KG1 (cell line): ENCODE measurements at regions not wholly inside any gene's neighbourhood (a gene's known extent, or its start where the extent isn't known, plus 50 kb on each side); places are given as distances from the start of the nearest gene placed in this dataset.

Experiments used
- DNase-seq: peaks from one replicate; lab custom pipeline; 2025; lab: John Stamatoyannopoulos, UW

DNA sequence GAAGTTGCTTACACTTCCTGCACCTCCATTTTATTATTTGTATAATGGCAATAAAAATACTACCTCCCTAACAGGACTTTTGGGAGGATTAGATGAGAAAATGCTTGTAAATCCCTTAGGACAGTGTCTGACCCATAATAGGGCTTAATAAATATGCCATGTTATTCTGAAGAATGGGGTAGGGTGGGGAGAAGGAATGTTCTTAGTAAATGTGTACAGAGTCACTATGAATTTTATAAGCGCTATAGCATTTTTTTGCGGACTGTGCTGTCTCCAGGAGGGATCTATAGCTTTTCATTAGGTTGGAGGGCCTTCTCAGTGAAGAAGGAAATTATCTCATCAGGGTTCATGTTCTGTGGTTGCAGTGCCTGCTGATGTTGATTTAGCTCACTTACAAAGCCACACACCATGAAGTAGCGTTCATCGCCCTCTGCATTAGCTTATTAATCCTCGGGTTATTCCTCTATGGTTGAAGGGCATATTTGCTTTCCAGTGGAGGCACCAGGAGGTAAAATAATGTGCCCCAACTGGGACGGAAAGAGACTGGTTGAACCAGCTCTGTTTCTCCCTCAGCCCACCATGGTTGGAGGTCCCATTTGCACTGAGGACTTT is 497.1 kb downstream of the ARHGEF28 start:
- DNase-seq = no peak

DNA sequence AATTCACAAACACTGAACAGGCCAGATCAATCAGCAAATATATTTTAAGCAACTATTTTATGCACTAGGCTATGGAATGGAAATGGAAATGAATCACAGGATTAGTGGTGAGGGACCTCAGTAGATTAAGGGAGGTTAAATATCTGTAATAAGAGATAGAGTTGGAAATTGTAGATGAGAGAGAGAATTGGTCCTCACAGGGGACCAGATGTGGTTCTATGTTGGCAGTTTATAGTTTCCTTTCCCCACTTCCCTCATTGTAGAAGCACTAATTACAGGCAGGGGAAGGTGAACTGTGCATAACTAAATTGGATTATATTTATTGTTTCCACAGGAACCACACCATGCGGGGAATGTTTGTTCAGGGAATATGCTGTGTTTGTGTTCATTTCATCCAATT is 496.2 kb downstream of the ARHGEF28 start:
- no peak for DNase-seq

DNA sequence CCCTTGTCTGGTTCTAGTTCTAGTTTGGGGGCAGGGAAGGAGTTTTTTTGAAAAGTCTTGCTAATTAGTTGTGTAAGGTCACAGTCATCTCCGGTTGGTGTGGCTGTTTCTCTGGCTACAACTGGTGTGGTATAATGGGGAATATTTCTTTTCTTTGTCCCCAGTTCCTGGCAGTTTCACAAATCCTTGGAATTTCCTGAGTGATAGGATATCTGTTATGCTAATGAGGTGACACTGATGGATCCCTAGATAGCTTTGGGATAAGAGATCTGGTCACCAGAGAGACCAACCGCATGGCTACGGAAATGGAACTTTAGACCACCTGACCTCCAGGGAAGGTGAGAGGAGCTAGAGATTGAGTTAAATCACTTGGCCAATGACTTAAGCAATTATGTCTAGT is 494.6 kb downstream of the ARHGEF28 start:
- no peak for DNase-seq

DNA sequence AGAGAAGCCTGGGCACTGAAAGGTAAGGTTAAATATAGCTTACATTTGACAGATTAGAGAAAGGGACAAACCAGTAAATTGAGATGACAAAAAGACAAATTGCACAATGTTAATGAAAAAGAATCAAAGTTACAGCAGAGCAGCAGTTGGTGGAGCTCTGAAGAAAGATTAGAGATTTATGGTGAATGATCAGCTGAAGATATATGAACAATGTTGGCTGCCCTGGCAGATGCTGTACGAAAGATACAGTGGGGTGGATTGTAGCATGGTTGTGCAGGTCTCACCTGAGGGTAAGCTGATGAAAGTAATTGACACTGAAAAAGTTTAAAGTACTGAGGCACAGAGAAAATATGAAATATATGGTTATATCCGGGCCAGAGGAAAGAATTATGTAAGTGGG is 492.1 kb downstream of the ARHGEF28 start:
- no peak for DNase-seq

DNA sequence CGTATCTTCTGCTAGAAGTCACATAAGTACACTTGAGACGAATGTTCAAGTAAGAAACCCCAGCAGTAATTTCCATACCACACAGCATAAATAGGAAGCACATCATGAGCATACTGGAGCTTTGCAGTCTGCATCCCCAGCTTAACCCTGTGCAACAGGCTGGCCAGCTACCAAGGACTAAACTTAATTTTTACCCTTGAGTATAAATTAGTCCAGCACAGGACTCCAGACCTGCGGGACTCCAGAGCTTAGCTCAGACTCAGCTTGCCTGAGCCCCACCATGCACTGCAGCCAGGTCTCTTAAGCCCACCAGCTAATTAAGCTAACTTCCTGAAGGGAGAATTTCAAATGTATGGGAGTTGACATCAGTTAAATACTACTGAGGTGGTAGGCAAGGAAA is 491.0 kb downstream of the ARHGEF28 start:
- DNase-seq = no peak

DNA sequence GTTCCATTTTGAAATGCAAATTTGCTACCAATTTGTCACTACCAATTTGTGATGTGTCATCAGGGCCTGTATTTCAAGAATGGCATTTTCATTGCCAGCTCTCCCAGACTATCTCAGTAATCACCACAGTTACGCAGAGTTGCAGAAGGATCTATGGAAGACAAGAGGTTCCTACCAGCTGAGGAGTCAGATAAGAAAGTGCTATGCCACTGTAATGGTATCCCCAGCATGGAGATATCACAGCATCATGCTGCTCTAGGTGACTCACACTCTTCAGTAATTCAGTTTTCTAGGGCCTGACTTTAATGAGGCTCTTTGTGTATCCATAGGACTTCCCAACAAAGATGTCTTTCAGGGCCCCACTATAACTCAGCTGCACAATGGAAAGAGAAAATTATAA is 490.3 kb downstream of the ARHGEF28 start:
- DNase-seq = no peak

DNA sequence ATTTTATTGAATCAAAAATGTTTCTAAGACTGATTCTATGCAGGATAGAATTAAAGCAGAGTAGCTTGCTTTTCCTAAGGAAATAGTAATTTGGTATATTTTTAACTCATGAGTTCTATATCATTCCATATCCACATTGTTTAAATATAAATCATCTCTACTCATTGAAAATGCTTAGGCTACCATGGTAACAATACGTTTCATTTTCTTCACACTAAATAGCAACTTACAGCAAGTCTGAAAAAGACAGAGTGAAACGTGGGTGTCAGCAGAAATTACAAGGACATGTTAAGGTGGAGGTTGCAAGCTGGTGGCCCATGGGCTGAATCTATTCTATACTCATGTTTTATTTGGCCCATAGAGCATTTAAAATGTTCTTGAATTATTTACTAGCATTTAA is 487.9 kb downstream of the ARHGEF28 start:
- DNase-seq = no peak

DNA sequence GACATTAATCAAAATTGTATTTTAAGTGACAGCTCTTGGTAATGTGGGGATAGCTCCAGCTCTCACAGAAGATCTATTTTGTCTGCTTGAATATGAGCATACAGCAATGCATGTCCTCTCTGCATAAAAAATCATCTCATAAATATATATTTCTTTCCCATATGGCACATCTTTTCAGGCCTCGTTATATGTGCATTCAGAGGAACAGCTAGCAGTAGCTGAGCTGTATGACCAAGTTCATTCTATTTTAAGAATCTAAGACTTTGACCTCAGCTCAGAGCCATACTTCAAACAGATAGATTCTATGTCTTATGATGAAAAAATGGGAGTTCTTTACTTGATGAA is 487.2 kb downstream of the ARHGEF28 start:
- no peak for DNase-seq

DNA sequence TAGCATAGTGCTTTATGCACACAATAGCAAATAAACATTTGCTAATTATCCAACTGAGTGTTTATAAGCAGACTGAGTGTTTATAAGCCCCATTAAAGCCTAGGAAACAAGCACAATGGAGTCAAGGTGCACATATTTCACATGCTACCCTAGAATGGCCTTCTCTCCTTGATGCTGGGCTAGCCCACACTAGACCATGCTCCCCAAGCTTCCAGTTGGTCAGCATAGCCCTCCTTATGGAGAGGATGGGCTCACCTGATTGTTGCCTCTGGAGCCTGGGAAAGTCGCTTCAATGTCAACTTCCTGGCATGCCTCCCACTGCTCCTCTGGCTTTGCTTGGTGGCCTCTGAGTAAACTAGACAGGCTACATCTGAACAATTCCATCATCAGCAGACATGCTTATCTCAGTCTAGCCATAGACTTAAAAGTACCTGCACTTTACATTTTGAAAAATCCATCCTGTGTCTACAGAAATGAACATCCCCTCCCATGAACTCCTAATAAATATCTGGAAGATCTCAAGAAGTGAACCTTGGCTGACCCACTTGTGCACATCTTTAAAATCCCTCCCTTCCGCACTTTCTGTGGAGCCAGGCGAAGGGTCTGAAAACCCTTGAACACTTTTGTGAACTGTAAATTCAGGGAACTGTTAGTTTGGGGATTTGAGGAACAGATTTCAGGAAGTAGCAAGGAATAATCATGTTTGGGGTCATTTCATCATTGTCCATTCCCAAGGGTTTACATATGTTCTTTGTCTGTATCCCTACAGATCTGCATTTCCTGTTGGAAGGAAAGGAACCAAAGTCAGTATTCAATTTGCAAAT is 486.6 kb downstream of the ARHGEF28 start:
- DNase-seq = no peak

DNA sequence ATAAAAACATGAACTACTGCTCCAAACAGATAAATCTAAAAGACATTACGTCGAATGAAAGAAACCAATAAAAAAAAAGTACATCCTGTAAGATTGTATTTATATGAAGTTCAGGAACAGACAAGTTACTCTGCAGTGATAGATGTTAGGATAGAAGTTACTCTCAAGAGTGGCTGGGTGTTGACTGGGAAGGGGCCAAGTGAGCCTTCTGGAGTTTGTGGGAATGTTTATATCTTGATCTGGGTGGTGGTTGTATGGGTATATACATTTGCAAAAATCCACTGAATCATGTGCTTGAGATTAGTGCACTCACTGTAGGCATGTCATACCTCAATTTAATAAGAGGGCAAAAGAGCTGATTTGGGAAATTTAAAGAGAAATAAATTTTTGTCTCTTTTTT is 485.8 kb downstream of the ARHGEF28 start:
- no peak for DNase-seq

DNA sequence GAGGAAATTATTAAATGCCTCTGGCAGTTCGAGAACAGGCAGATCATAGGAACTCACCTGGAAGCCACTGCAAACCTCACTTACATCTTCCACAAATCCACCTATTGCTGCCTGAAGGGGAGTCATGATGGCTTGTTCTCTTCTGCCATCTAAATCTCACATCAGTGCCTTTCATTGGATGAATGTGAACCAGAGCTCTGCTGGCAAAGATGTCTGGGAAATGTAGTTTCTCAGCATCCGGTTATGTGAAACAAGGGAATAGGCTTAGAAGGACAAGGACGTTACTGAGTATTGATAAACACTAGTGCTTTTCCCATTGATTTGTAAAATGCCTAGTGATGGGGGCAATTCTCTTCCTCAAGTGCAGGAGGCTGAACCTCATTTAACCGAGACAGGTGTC is 483.3 kb downstream of the ARHGEF28 start:
- no peak for DNase-seq

DNA sequence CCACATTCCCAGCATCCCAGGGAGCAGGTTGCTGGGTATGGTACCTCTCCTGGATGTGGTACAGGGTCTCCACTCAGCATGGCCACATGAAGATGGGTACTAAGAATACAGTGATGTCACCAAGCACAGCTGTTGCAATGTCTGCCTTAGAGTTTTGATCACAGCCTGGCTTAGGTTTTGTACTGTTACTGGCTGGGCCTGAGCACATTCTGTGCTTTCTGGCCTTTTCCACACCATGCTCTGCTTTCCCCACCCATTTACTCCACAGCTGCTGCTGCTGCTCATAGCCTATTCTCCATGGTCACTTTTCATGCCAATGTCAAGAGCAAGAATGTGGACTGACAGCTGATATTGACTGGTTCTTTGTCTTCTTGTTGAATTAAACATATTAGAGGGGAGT is 481.9 kb downstream of the ARHGEF28 start:
- DNase-seq = no peak

DNA sequence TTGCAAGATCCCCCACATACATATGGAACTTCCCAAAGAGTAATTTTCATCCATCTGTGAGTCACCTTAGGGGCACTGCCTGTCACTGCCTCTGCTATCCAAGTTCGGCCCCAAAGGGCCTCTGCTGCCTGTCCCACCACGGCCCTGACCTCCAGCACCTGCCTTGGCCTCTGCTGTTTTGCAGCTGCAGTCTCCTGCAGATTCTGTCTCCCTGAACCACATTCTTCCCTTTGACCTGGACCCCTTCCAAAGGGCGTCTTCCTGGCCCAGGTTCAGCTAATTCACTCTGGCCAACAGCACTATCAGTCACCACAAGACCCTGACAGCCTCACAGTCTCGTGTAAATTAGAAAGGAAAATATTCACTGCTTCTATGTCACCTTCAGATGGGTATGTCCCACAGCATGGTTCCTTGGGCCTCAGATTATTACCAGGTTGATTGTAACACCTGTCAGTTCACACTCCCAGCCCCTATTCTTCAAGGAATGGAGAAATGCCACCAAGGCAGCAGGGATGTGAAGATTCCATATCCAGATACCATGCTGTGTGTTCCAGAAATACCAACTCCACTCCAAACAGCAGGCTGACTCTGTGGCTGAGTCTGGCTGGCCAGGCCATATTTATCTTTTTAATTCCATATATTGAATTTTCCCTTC is 479.3 kb downstream of the ARHGEF28 start:
- no peak for DNase-seq

DNA sequence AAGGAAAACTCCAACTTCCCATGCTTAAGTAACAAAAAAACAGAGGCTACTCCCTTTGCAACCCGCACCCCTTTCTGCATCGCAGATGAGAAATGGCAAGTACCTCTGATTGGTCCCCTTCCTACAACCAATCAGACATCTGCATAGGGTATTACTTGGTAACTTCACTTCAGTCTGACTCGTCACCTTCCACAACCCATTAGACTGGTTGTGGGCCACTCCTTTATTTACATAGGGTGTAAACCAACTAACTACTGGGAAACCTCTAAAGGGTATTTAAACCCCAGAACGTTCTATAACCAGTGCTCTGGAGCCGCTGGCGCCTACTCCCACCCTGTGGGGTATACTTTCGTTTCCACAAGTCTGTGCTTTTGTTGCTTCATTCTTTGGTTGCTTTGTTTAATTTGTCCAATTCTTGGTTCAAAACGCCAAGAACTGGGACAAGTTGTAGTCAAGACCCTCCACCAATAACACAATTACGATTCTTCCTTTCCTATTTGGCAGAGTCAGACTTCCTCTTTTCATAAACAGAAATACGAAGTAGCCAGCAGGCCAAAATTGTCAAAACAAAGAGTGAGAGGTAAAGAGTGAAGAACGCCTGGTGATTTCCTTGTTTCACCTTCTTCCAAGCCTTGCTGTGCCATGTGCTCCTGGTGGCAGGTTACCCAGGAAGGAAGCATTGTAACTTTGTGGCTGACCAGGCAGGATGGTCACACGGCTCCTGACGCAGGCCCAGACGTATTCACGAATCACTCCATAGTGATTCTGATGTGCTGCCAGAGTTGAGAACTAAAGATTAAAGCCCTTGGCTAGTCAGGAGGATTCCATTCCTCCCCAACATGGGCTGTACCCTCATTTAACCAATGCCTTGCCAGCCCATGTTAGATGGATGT is 477.4 kb downstream of the ARHGEF28 start:
- no peak for DNase-seq

DNA sequence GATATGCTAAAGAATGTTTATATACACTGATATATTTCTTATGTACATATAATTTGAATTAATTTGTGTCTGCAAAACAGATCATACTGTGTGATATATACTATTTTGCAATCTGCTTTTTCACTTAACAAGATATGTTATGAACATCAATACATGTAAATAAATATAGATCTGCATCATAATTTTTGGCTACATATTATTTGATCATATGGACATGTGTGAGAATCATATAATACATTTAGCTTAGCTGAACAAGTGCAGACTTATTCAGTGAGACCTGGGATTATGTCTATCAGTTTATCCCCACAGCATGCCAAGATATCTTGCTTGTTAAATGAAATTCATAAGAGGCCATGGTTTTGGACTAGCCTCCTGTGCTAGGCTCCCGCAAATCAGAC is 474.3 kb downstream of the ARHGEF28 start:
- DNase-seq = no peak

DNA sequence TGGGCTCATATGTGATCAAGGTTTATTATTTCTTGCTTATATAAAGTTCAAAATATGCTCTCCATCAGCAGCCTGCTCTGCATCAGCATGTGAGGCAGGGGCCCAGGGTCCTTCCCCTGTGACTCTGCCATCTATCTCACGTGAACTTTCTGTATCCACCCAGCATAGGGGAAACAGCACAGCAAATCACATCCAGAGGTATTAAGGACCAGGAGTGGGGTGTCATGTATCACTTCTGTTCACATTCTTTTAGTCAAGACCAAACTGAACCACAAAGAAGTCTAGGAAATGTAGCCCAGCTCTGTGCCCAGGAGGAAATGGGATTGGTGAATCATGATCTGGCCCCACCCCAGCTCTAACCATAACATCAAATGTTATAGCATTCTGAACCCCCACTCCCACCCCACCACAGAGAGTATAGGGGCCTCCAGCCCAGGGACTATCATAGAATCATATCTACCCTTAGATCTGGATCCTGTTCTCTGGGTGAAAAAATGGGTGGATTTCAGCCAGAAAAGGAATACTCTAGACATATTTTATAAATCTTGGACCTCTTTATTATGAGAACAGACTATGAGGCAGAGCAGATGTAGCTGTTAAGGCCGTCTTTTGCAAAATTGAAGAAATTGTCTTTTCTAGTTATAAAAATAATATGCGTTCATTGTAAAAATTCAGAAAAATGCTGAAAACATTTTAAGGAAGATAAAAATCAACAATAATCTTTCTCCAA is 473.7 kb downstream of the ARHGEF28 start:
- DNase-seq = no peak

DNA sequence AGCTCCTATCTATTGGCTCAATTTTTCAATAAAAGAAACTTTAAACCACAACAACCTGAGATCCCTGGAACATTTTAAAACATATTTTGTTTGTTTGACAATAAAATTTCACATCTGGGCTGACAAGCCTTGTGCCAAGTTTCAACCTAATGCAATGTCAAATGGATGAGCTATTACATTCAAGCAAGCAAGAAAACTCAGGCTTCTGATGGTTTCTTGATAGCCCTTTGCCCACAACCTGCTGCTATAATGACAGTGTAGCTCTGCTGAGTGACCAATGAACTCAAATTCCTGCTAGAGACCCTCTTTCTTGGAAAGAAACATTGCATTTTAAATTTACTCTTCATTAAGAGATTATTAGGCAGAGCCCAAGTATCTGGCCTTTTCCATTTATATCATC is 472.9 kb downstream of the ARHGEF28 start:
- no peak for DNase-seq

DNA sequence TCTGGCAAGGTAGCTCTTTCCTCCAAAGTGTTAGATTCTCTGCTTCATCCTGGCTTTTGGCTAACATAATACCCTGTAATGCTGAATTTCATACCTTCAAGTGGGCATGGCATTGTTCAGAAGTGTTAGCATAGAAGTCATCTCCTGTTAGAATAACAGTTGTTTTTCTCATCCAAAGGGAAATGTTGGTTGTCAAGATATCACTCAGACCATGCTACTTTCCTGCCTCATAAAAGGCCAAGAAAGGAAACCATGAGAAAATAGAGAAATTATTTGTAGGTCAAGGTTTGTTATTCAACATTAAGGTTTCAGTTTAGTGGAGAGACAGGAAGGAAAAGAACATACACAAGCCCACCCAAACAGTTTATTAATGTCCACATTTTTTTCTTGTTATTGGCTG is 472.5 kb downstream of the ARHGEF28 start:
- DNase-seq = no peak

DNA sequence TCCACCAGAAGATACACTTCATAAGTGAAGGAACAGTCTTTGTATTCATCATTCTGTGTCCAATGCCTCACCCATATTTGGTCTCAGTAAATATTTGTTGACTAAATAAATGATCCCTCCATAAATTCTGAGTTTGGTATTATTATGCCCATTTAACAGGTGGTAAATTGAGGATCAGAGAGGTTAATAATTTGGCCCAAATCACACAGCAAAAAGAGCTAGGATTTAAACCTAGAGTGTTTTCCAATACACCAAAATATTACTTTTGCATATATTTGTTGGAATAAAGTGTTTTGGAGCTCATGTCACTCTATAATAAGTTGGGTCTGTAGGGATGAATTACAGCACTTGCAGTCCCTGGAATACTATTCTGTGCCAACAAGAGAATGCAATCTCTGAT is 470.3 kb downstream of the ARHGEF28 start:
- no peak for DNase-seq

DNA sequence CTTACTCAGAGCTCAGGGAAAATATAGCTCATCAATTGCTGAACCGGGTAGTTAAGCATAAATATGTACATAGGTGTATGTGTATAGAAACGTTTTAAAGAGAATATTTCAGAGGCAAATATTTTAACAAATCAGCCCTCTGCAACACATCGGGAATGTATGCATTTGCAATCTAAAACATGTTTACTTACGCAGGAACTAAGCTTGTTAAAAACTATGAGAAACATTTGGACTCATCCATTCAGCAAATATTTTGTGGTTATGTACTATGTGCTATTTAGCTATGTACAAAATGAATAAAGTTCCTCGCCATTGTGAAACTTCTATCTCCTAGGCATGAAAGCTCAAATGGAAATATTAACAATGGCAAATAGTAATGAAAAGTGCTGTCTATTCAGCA is 469.9 kb downstream of the ARHGEF28 start:
- DNase-seq = no peak

DNA sequence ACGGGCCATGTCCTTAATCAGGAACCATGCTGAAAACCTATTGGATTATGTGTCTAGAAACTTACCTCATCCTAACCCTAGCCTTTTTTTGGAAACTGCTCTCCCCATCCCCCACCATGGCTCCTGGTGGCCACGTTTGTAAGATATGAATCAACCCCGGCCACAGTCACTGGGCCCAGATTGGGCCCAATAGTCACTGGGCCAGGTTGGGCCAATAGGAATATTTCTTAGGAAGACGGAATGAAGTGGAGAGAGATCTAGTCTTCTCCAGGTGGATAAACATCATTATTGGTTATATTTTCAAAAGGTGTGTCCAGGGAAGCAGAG is 468.7 kb downstream of the ARHGEF28 start:
- DNase-seq = no peak
